GM12891 (cell line): ENCODE measurements at regions not wholly inside any gene's neighbourhood (a gene's known extent, or its start where the extent isn't known, plus 50 kb on each side); places are given as distances from the start of the nearest gene placed in this dataset.
A peak's percentile ranks its signal among the peaks of the same experiment; 100 is the strongest.
"Not testable (repeated sequence)": the region's sequence is repeated elsewhere in the genome, so short reads cannot be mapped to it uniquely, and the experiment has no call there.

Experiments used
- DNase-seq: peaks from one replicate; pipeline ENCODE4 v3.0.0; 2011; ENCODE audit warnings: low spot score; ENCODE audit not compliant: insufficient read length
- FAIRE-seq: peaks from 2 replicates; lab custom pipeline; 2011; peaks lifted over from hg19 to GRCh38; lab: Jason Lieb, UNC
- PAX5 ChIP-seq: IDR thresholded peaks from 2 replicates; pipeline ENCODE4 v1.6.1; 2011; ENCODE audit warnings: low read length, moderate library complexity, mild to moderate bottlenecking; ENCODE audit not compliant: insufficient read depth, severe bottlenecking
- POLR2A ChIP-seq: IDR thresholded peaks from 2 replicates; pipeline ENCODE4 v1.6.1; 2011; ENCODE audit warnings: low read depth, low read length, control low read depth
- POLR2AphosphoS5 ChIP-seq: IDR thresholded peaks from 2 replicates; pipeline ENCODE4 v1.6.1; 2011; ENCODE audit warnings: low read depth, low read length, control low read depth
- POU2F2 ChIP-seq: IDR thresholded peaks from 2 replicates; pipeline ENCODE4 v1.6.1; 2011; ENCODE audit warnings: low read depth, mild to moderate bottlenecking, control low read depth, low read length, moderate library complexity
- SPI1 ChIP-seq: IDR thresholded peaks from 2 replicates; pipeline ENCODE4 v1.6.1; 2011; ENCODE audit warnings: low read depth, low read length, control low read depth
- TAF1 ChIP-seq: IDR thresholded peaks from 2 replicates; pipeline ENCODE4 v1.6.1; 2011; ENCODE audit warnings: low read depth, low read length, control low read depth

- no peak for FAIRE-seq
- no peak for TF ChIP-seq POU2F2
- TF ChIP-seq POLR2AphosphoS5 = no peak
- no peak for DNase-seq
Observed at GRCh38 chr7:69205581-69205980, 392.7 kb upstream of the AUTS2 start.

GRCh38 chr7:69208276-69208675 lies 390.0 kb upstream of the AUTS2 start:
- TF ChIP-seq POU2F2 = no peak
- DNase-seq (no peak), FAIRE-seq (no peak)

- no peak for FAIRE-seq
- TF ChIP-seq POLR2AphosphoS5 (no peak), POU2F2 (no peak), POLR2A (no peak), PAX5 (no peak), SPI1 (peak; percentile 76), TAF1 (no peak)
- peak; percentile 5 for DNase-seq
Observed at GRCh38 chr7:69208848-69209247, 389.4 kb upstream of the AUTS2 start.

- no peak for FAIRE-seq
- no peak for DNase-seq
- no peak for TF ChIP-seq SPI1
- TF ChIP-seq POLR2AphosphoS5 = no peak
- no peak for TF ChIP-seq POLR2A
- TF ChIP-seq POU2F2 = no peak
- no peak for TF ChIP-seq PAX5
Observed at GRCh38 chr7:69211336-69211735, 386.9 kb upstream of the AUTS2 start.

- no peak for TF ChIP-seq SPI1
- no peak for TF ChIP-seq POU2F2
- no peak for TF ChIP-seq PAX5
- no peak for TF ChIP-seq POLR2A
- TF ChIP-seq POLR2AphosphoS5 = no peak
- no peak for TF ChIP-seq TAF1
- no peak for DNase-seq
- FAIRE-seq = no peak
Observed at GRCh38 chr7:69211739-69212138, 386.5 kb upstream of the AUTS2 start.

GRCh38 chr7:69213878-69214277 lies 384.4 kb upstream of the AUTS2 start:
- DNase-seq (no peak), FAIRE-seq (no peak)
- TF ChIP-seq POLR2A (no peak), POLR2AphosphoS5 (no peak), PAX5 (no peak), SPI1 (no peak), POU2F2 (no peak), TAF1 (no peak)

GRCh38 chr7:69215516-69215915 lies 382.8 kb upstream of the AUTS2 start:
- DNase-seq, FAIRE-seq: not testable (repeated sequence)

GRCh38 chr7:69217516-69218350 lies 380.5 kb upstream of the AUTS2 start:
- TF ChIP-seq TAF1 (no peak), POU2F2 (no peak), POLR2A (no peak), POLR2AphosphoS5 (no peak), PAX5 (no peak), SPI1 (no peak)
- DNase-seq = no peak
- no peak for FAIRE-seq

GRCh38 chr7:69218576-69218975 lies 379.7 kb upstream of the AUTS2 start:
- no peak for DNase-seq
- no peak for FAIRE-seq
- no peak for TF ChIP-seq SPI1
- TF ChIP-seq POLR2A = no peak
- no peak for TF ChIP-seq POLR2AphosphoS5
- TF ChIP-seq PAX5 = no peak
- no peak for TF ChIP-seq POU2F2

GRCh38 chr7:69219381-69219780 lies 378.9 kb upstream of the AUTS2 start:
- FAIRE-seq = no peak
- DNase-seq = no peak
- TF ChIP-seq PAX5 (no peak), POU2F2 (no peak), POLR2A (no peak), TAF1 (no peak), SPI1 (no peak), POLR2AphosphoS5 (no peak)
